ENCODE measurements at regions not wholly inside any gene's neighbourhood (a gene's known extent, or its start where the extent isn't known, plus 50 kb on each side); places are given as distances from the start of the nearest gene placed in this dataset.

GRCh38 chrX:36721990-36722389 lies 286.2 kb upstream of the FAM47C start:
- Mint-ChIP-seq H3K9me3 (peaks cover 56 to 61% of the 10 kb centered on the region in 2 experiments), H3K4me3 (no peak overlapping the region)

More at GRCh38 chrX:36721990-36722389, 286.2 kb upstream of the FAM47C start:
- Histone ChIP-seq H2BK12ac (ENCODE audit: insufficient read length, low read depth, low read length) (no peak overlapping the region), H3K23ac (ENCODE audit: insufficient read length, low read depth, low read length) (no peak overlapping the region), H3K14ac (ENCODE audit: insufficient read depth, low read length) (no peak overlapping the region; the same call in 1 of the 2 replicates), H3T11ph (ENCODE audit: low read length) (no peak overlapping the region), H3K4me1 (ENCODE audit: insufficient read depth, low read length) (no peaks in the 10 kb centered on the region), H4K5ac (ENCODE audit: insufficient read length, low read depth, low read length) (no peak overlapping the region), H4K8ac (replicated peaks; ENCODE audit: insufficient read length, low read depth, low read length) (no peak overlapping the region), H3K79me2 (ENCODE audit: insufficient read depth, low read length) (no peaks in the 10 kb centered on the region), H2BK20ac (ENCODE audit: low read depth, low read length, poor library complexity, severe bottlenecking) (no peak overlapping the region), H2AFZ (ENCODE audit: low read length) (no peak overlapping the region), H2BK5ac (ENCODE audit: insufficient read length, low read length) (no peak overlapping the region), H3K9ac (ENCODE audit: extremely low read depth, insufficient read length, low read length) (no peak overlapping the region), H3K79me1 (ENCODE audit: insufficient read depth, low read depth, low read length, poor library complexity, severe bottlenecking) (no peaks in the 10 kb centered on the region), H3K27ac (ENCODE audit: insufficient read length, low read depth, low read length) (no peak overlapping the region), H3K56ac (ENCODE audit: insufficient read length, low read depth, low read length) (no peak overlapping the region), H2AK5ac (ENCODE audit: insufficient read length, low read length) (no peak overlapping the region), H3K4me2 (ENCODE audit: insufficient read depth, insufficient read length, low read length) (no peak overlapping the region), H3K23me2 (ENCODE audit: insufficient read length, low read depth, low read length, poor library complexity, severe bottlenecking) (no peaks in the 10 kb centered on the region), H2BK120ac (ENCODE audit: low read depth, low read length, poor library complexity, severe bottlenecking) (no peak overlapping the region), H3K4ac (ENCODE audit: low read depth, low read length) (no peak overlapping the region), H4K91ac (ENCODE audit: insufficient read length, low read depth, low read length) (no peak overlapping the region), H3K27me3 (ENCODE audit: insufficient read depth, low read length) (no peaks in the 10 kb centered on the region), H3K9me3 (ENCODE audit: control insufficient read depth, low read depth, low read length) (peaks cover 9% of the 10 kb centered on the region), H2BK15ac (ENCODE audit: low read depth, low read length) (no peak overlapping the region), H4K20me1 (ENCODE audit: control insufficient read depth, insufficient read depth, insufficient read length) (no peaks in the 10 kb centered on the region), H3K18ac (ENCODE audit: insufficient read length, low read depth, low read length) (no peak overlapping the region)
- H3K4me1 Mint-ChIP-seq: no peaks in the 10 kb centered on the region
- H3K27ac Mint-ChIP-seq: no peak overlapping the region
- H3K27me3 Mint-ChIP-seq (ENCODE audit: low read depth): peaks cover 1% of the 10 kb centered on the region; the same call in 1 of the 2 replicates
- no CpG with 5 or more reads among the region's 3 CpGs for WGBS (ENCODE audit: extremely low coverage, insufficient read length, low lambda C conversion rate)
- no peak for DNase-seq
- TF ChIP-seq CTCF (conservative IDR thresholded peaks at IDR 0.05): no peak
- H3K36me3 Mint-ChIP-seq (ENCODE audit: insufficient read depth in 1 of 3, low read depth in 3 of 3): no peaks in the 10 kb centered on the region; a peak in 3 of 7 replicates

Data from H9 (cell line).